GM18858 (cell line): ENCODE measurements at regions not wholly inside any gene's neighbourhood (a gene's known extent, or its start where the extent isn't known, plus 50 kb on each side); places are given as distances from the start of the nearest gene placed in this dataset.
"Not testable (repeated sequence)": the region's sequence is repeated elsewhere in the genome, so short reads cannot be mapped to it uniquely, and the experiment has no call there.

Experiments
- ATAC-seq: cut with Tn5 transposase; IDR thresholded peaks from one replicate; pipeline ENCODE4 v1.9.1; 2021; ENCODE audit not compliant: unreplicated experiment

- no peak for ATAC-seq
Observed at GRCh38 chr7:153510674-153511073, 541.5 kb upstream of the DPP6 start.

GRCh38 chr7:153514032-153514431 lies 538.2 kb upstream of the DPP6 start:
- no peak for ATAC-seq

- ATAC-seq, result no peak
Observed at GRCh38 chr7:153515359-153515758, 536.8 kb upstream of the DPP6 start.

- no peak for ATAC-seq
Observed at GRCh38 chr7:153518201-153518984, 533.8 kb upstream of the DPP6 start.

GRCh38 chr7:153521370-153521769 lies 530.8 kb upstream of the DPP6 start:
- no peak for ATAC-seq

- ATAC-seq, result no peak
Observed at GRCh38 chr7:153522261-153522660, 529.9 kb upstream of the DPP6 start.

- ATAC-seq, result no peak
Observed at GRCh38 chr7:153523320-153524015, 528.7 kb upstream of the DPP6 start.

- no peak for ATAC-seq
Observed at GRCh38 chr7:153524070-153524601, 528.1 kb upstream of the DPP6 start.

GRCh38 chr7:153529100-153529499 lies 523.1 kb upstream of the DPP6 start:
- no peak for ATAC-seq

- ATAC-seq, result no peak
Observed at GRCh38 chr7:153529651-153530165, 522.5 kb upstream of the DPP6 start.

- ATAC-seq, result no peak
Observed at GRCh38 chr7:153530441-153530840, 521.8 kb upstream of the DPP6 start.

GRCh38 chr7:153532326-153532725 lies 519.9 kb upstream of the DPP6 start:
- no peak for ATAC-seq

- no peak for ATAC-seq
Observed at GRCh38 chr7:153537271-153537670, 514.9 kb upstream of the DPP6 start.

GRCh38 chr7:153541903-153542302 lies 510.3 kb upstream of the DPP6 start:
- ATAC-seq, result no peak

- no peak for ATAC-seq
Observed at GRCh38 chr7:153543232-153543631, 509.0 kb upstream of the DPP6 start.

GRCh38 chr7:153550173-153550572 lies 502.0 kb upstream of the DPP6 start:
- ATAC-seq, result no peak

GRCh38 chr7:153564391-153564790 lies 487.8 kb upstream of the DPP6 start:
- ATAC-seq, result no peak

GRCh38 chr7:153566324-153566723 lies 485.9 kb upstream of the DPP6 start:
- no peak for ATAC-seq

- ATAC-seq, result no peak
Observed at GRCh38 chr7:153567426-153567825, 484.8 kb upstream of the DPP6 start.

GRCh38 chr7:153569520-153569919 lies 482.7 kb upstream of the DPP6 start:
- not testable (repeated sequence) for ATAC-seq

- ATAC-seq, result no peak
Observed at GRCh38 chr7:153576096-153576495, 476.1 kb upstream of the DPP6 start.

- no peak for ATAC-seq
Observed at GRCh38 chr7:153581419-153581818, 470.8 kb upstream of the DPP6 start.
